ENCODE measurements at regions not wholly inside any gene's neighbourhood (a gene's known extent, or its start where the extent isn't known, plus 50 kb on each side); places are given as distances from the start of the nearest gene placed in this dataset.

GRCh38 chr4:108240366-108240765 lies 71.6 kb upstream of the LEF1 start:
- TF ChIP-seq CTCF (conservative IDR thresholded peaks at IDR 0.05; ENCODE audit: low read length) (no peak), EZH2phosphoT487 (IDR thresholded peaks at IDR 0.05; ENCODE audit: borderline replicate concordance, low read depth, low read length) (no peak)

Measured in OCI-LY7 (cell line).